GM18870 (cell line): ENCODE measurements at regions not wholly inside any gene's neighbourhood (a gene's known extent, or its start where the extent isn't known, plus 50 kb on each side); places are given as distances from the start of the nearest gene placed in this dataset.
"Not testable (repeated sequence)": the region's sequence is repeated elsewhere in the genome, so short reads cannot be mapped to it uniquely, and the experiment has no call there.

ENCODE experiments used
- ATAC-seq: cut with Tn5 transposase; IDR thresholded peaks from one replicate; pipeline ENCODE4 v1.9.1; 2021; ENCODE audit warnings: moderate library complexity; ENCODE audit not compliant: unreplicated experiment

- ATAC-seq = no peak
These were observed 72.2 kb upstream of the PTCH1 start for GRCh38 chr9:95588724-95589588.

- ATAC-seq = no peak
These were observed 70.5 kb upstream of the PTCH1 start for GRCh38 chr9:95587021-95587964.

GRCh38 chr9:95586326-95586725, 69.6 kb upstream of the PTCH1 start:
- no peak for ATAC-seq

GRCh38 chr9:95585824-95586223, 69.1 kb upstream of the PTCH1 start:
- no peak for ATAC-seq

- no peak for ATAC-seq
These were observed 67.4 kb upstream of the PTCH1 start for GRCh38 chr9:95584176-95584575.

- no peak for ATAC-seq
These were observed 65.1 kb upstream of the PTCH1 start for GRCh38 chr9:95581900-95582299.

- no peak for ATAC-seq
These were observed 64.3 kb upstream of the PTCH1 start for GRCh38 chr9:95580812-95581761.

- ATAC-seq = no peak
These were observed 58.2 kb upstream of the PTCH1 start for GRCh38 chr9:95574866-95575553.

- ATAC-seq = no peak
These were observed 57.4 kb upstream of the PTCH1 start for GRCh38 chr9:95574176-95574575.

- ATAC-seq = no peak
These were observed 56.7 kb upstream of the PTCH1 start for GRCh38 chr9:95573463-95573862.

- ATAC-seq = no peak
These were observed 55.8 kb upstream of the PTCH1 start for GRCh38 chr9:95572381-95573151.

GRCh38 chr9:95570646-95571045, 53.9 kb upstream of the PTCH1 start:
- ATAC-seq = no peak

- no peak for ATAC-seq
These were observed 53.4 kb upstream of the PTCH1 start for GRCh38 chr9:95570150-95570549.

- ATAC-seq = not testable (repeated sequence)
These were observed 52.0 kb upstream of the PTCH1 start for GRCh38 chr9:95568735-95569134.
